Smooth muscle cell (in vitro differentiated cells): ENCODE measurements at regions not wholly inside any gene's neighbourhood (a gene's known extent, or its start where the extent isn't known, plus 50 kb on each side); places are given as distances from the start of the nearest gene placed in this dataset.

ENCODE experiments used
- DNase-seq: peaks from one replicate; lab custom pipeline; 2025; ENCODE audit not compliant: unreplicated experiment; lab: John Stamatoyannopoulos, UW
- H2AFZ ChIP-seq: fragments of 200-600 bp; sonication (generic); 2 replicates; pipeline ENCODE4 v1.6.0; 2016; ENCODE audit warnings: antibody characterized with exemption, low read depth, mild to moderate bottlenecking
- H3F3A ChIP-seq: fragments of 200-600 bp; sonication (generic); 2 replicates; pipeline ENCODE4 v1.6.0; 2017; ENCODE audit warnings: antibody characterized with exemption, low read depth
- H3K27ac ChIP-seq: fragments of 200-600 bp; sonication (generic); 2 replicates; pipeline ENCODE4 v1.5.1; 2016; ENCODE audit warnings: low read depth, mild to moderate bottlenecking
- H3K27me3 ChIP-seq: fragments of 200-600 bp; sonication (generic); 2 replicates; pipeline ENCODE4 v1.6.1; 2016; ENCODE audit warnings: low read depth, mild to moderate bottlenecking
- H3K36me3 ChIP-seq: fragments of 200-600 bp; sonication (generic); 2 replicates; pipeline ENCODE4 v1.5.1; 2016; ENCODE audit warnings: low read depth
- H3K4me1 ChIP-seq: fragments of 200-600 bp; sonication (generic); 2 replicates; pipeline ENCODE4 v1.5.1; 2016; ENCODE audit warnings: low read depth
- H3K4me2 ChIP-seq: fragments of 200-600 bp; sonication (generic); 2 replicates; pipeline ENCODE4 v1.6.0; 2016; ENCODE audit warnings: mild to moderate bottlenecking
- H3K4me3 ChIP-seq: fragments of 200-600 bp; sonication (generic); 2 replicates; pipeline ENCODE4 v1.5.1; 2016; ENCODE audit warnings: mild to moderate bottlenecking
- H3K79me2 ChIP-seq: fragments of 200-600 bp; sonication (generic); 2 replicates; pipeline ENCODE4 v1.6.0; 2016; ENCODE audit warnings: low read depth, mild to moderate bottlenecking
- H3K9ac ChIP-seq: fragments of 200-600 bp; sonication (generic); 2 replicates; pipeline ENCODE4 v1.6.0; 2016; ENCODE audit warnings: low read depth
- H3K9me3 ChIP-seq: fragments of 200-600 bp; sonication (generic); replicated peaks from 2 replicates; pipeline ENCODE4 v1.5.1; 2016; ENCODE audit warnings: low read depth
- H4K20me1 ChIP-seq: fragments of 200-600 bp; sonication (generic); 2 replicates; pipeline ENCODE4 v1.6.0; 2016; ENCODE audit warnings: low read depth
- WGBS: methylation state at CpG from one replicate; pipeline ENCODE4 v1.1.7; 2016; ENCODE audit warnings: low lambda C conversion rate; 5-methylcytosine and 5-hydroxymethylcytosine counted together
- TF ChIP-seq, protein P1 (sequence below): fragments of 200-600 bp; sonication (generic); IDR thresholded peaks from 2 replicates; pipeline ENCODE4 v1.5.1; 2017; ENCODE audit warnings: borderline replicate concordance, mild to moderate bottlenecking, antibody characterized with exemption; ENCODE audit not compliant: insufficient read depth, poor library complexity, severe bottlenecking

DNA sequence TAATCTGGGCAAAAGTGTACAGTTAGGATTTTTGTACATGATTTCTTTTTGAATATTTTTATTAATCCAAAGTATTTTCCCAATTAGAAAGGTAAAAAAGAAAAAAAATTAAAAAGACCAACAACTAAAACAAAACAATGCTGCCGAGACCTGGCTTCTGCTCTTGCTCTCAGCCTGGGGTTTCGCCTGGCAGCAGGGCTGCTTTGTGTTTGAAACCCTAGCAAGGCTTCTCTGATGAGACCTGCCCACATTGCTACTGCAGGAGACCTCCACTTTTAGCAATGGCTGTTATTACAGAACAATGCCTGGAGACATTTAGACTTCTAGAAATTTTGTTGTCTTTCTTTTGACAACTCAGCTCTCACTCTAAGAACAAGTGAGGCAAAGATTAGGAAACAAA is 1153.0 kb upstream of the TMEM132C start:
- Histone ChIP-seq H3F3A (no peaks in the 10 kb centered on the region), H3K4me3 (no peak overlapping the region), H3K79me2 (no peaks in the 10 kb centered on the region), H2AFZ (no peak overlapping the region), H3K9ac (no peak overlapping the region), H3K9me3 (no peaks in the 10 kb centered on the region), H3K27me3 (no peaks in the 10 kb centered on the region), H3K36me3 (no peaks in the 10 kb centered on the region), H4K20me1 (no peaks in the 10 kb centered on the region), H3K27ac (no peak overlapping the region), H3K4me2 (no peak overlapping the region), H3K4me1 (no peaks in the 10 kb centered on the region)
- TF ChIP-seq, protein P1, sequence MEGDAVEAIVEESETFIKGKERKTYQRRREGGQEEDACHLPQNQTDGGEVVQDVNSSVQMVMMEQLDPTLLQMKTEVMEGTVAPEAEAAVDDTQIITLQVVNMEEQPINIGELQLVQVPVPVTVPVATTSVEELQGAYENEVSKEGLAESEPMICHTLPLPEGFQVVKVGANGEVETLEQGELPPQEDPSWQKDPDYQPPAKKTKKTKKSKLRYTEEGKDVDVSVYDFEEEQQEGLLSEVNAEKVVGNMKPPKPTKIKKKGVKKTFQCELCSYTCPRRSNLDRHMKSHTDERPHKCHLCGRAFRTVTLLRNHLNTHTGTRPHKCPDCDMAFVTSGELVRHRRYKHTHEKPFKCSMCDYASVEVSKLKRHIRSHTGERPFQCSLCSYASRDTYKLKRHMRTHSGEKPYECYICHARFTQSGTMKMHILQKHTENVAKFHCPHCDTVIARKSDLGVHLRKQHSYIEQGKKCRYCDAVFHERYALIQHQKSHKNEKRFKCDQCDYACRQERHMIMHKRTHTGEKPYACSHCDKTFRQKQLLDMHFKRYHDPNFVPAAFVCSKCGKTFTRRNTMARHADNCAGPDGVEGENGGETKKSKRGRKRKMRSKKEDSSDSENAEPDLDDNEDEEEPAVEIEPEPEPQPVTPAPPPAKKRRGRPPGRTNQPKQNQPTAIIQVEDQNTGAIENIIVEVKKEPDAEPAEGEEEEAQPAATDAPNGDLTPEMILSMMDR = no peak
- DNase-seq = no peak
- WGBS = 68% methylated on average over 2 of the region's 2 CpGs

GRCh38 chr12:127115468-127116035 is 1151.4 kb upstream of the TMEM132C start:
- DNase-seq = no peak

DNA sequence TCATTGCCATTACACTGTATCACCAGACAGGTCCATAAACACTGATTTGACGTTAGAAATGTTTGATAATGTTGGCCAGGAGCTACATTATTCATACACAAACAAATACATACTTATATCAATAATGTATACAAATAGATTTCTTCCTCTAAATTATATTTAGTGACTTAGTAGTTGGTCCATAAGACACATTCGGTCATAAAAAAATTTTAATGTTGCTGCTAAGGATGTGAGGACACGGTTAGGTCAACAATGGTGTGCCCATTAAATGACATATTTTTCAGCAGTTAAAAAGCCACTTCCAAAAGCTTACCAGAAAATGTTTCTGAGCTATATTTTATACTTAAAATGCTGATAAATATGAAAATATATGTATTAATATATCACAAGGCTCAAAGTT is 1148.7 kb upstream of the TMEM132C start:
- 89% methylated on average over 3 of the region's 3 CpGs for WGBS
- H3K4me3 ChIP-seq = no peak overlapping the region
- no peak for DNase-seq
- H3K27ac ChIP-seq = no peak overlapping the region
- H2AFZ ChIP-seq = no peak overlapping the region
- no peaks in the 10 kb centered on the region for H3K4me1 ChIP-seq
- no peaks in the 10 kb centered on the region for H4K20me1 ChIP-seq
- TF ChIP-seq, protein P1 = no peak
- H3K36me3 ChIP-seq = no peaks in the 10 kb centered on the region
- no peak overlapping the region for H3K9ac ChIP-seq
- H3K79me2 ChIP-seq = no peaks in the 10 kb centered on the region
- H3K4me2 ChIP-seq = no peak overlapping the region
- H3K27me3 ChIP-seq = no peaks in the 10 kb centered on the region
- no peaks in the 10 kb centered on the region for H3K9me3 ChIP-seq
- no peaks in the 10 kb centered on the region for H3F3A ChIP-seq

More at GRCh38 chr12:127115468-127116035, 1151.4 kb upstream of the TMEM132C start:
- TF ChIP-seq, protein P1 = no peak
- no peak overlapping the region for H3K4me2 ChIP-seq
- H3K4me1 ChIP-seq = no peaks in the 10 kb centered on the region
- H3F3A ChIP-seq = no peaks in the 10 kb centered on the region
- no peaks in the 10 kb centered on the region for H3K27me3 ChIP-seq
- H3K9ac ChIP-seq = no peak overlapping the region
- H3K79me2 ChIP-seq = no peaks in the 10 kb centered on the region
- no peak overlapping the region for H3K4me3 ChIP-seq
- 89% methylated on average over 4 of the region's 4 CpGs for WGBS
- H3K9me3 ChIP-seq = no peaks in the 10 kb centered on the region
- H2AFZ ChIP-seq = no peak overlapping the region
- H3K27ac ChIP-seq = no peak overlapping the region
- no peaks in the 10 kb centered on the region for H4K20me1 ChIP-seq
- H3K36me3 ChIP-seq = no peaks in the 10 kb centered on the region

- no peak overlapping the region for H3K9ac ChIP-seq
- no peak overlapping the region for H2AFZ ChIP-seq
- H3K4me1 ChIP-seq = no peaks in the 10 kb centered on the region
- no peaks in the 10 kb centered on the region for H4K20me1 ChIP-seq
- H3K27ac ChIP-seq = no peak overlapping the region
- H3F3A ChIP-seq = no peaks in the 10 kb centered on the region
- no peaks in the 10 kb centered on the region for H3K79me2 ChIP-seq
- H3K4me3 ChIP-seq = no peak overlapping the region
- 87% methylated on average over 2 of the region's 2 CpGs for WGBS
- H3K36me3 ChIP-seq = no peaks in the 10 kb centered on the region
- no peaks in the 10 kb centered on the region for H3K9me3 ChIP-seq
- TF ChIP-seq, protein P1 = no peak
- H3K4me2 ChIP-seq = no peak overlapping the region
- no peaks in the 10 kb centered on the region for H3K27me3 ChIP-seq
- DNase-seq = no peak
Measured at GRCh38 chr12:127119600-127120140, 1147.3 kb upstream of the TMEM132C start.
